ENCODE measurements at regions not wholly inside any gene's neighbourhood (a gene's known extent, or its start where the extent isn't known, plus 50 kb on each side); places are given as distances from the start of the nearest gene placed in this dataset.

GRCh38 chr5:43785198-43785597 lies 182.2 kb downstream of the NNT start:
- H3K27me3 ChIP-seq (ENCODE audit: control insufficient read depth, insufficient read depth, low read length), result no peaks in the 10 kb centered on the region
- H3K4me3 ChIP-seq (ENCODE audit: low read depth, low read length), result no peak overlapping the region
- H3K27ac ChIP-seq (ENCODE audit: low read depth, low read length), result no peak overlapping the region
- H3K4me1 ChIP-seq (ENCODE audit: control insufficient read depth, insufficient read depth, low read length), result no peaks in the 10 kb centered on the region
- H3K9ac ChIP-seq (ENCODE audit: low read length), result no peak overlapping the region
- peaks cover 24% of the 10 kb centered on the region for H3K9me3 ChIP-seq (ENCODE audit: control insufficient read depth, insufficient read depth, low read depth, low read length)
- no peaks in the 10 kb centered on the region for H3K36me3 ChIP-seq (ENCODE audit: control insufficient read depth, insufficient read depth, low read length)

- peaks cover 3% of the 10 kb centered on the region; the same call in 1 of the 2 replicates for H3K9me3 ChIP-seq (ENCODE audit: control insufficient read depth, insufficient read depth, low read depth, low read length)
- H3K4me3 ChIP-seq (ENCODE audit: low read depth, low read length), result no peak overlapping the region
- H3K4me1 ChIP-seq (ENCODE audit: control insufficient read depth, insufficient read depth, low read length), result no peaks in the 10 kb centered on the region
- H3K27me3 ChIP-seq (ENCODE audit: control insufficient read depth, insufficient read depth, low read length), result no peaks in the 10 kb centered on the region
- no peak overlapping the region for H3K9ac ChIP-seq (ENCODE audit: low read length)
- H3K36me3 ChIP-seq (ENCODE audit: control insufficient read depth, insufficient read depth, low read length), result no peaks in the 10 kb centered on the region
- H3K27ac ChIP-seq (ENCODE audit: low read depth, low read length), result no peak overlapping the region
Measured at GRCh38 chr5:43780586-43780985, 177.6 kb downstream of the NNT start.

GRCh38 chr5:43774881-43775399 lies 172.0 kb downstream of the NNT start:
- Histone ChIP-seq H3K36me3 (ENCODE audit: control insufficient read depth, insufficient read depth, low read length) (no peaks in the 10 kb centered on the region), H3K4me1 (ENCODE audit: control insufficient read depth, insufficient read depth, low read length) (peaks cover 20% of the 10 kb centered on the region), H3K4me3 (ENCODE audit: low read depth, low read length) (no peak overlapping the region), H3K27me3 (ENCODE audit: control insufficient read depth, insufficient read depth, low read length) (no peaks in the 10 kb centered on the region), H3K27ac (ENCODE audit: low read depth, low read length) (0 out of 2 replicates have a peak overlapping the region, but pooled peaks have one; percentile 89), H3K9ac (ENCODE audit: low read length) (no peak overlapping the region), H3K9me3 (ENCODE audit: control insufficient read depth, insufficient read depth, low read depth, low read length) (peaks cover 3% of the 10 kb centered on the region; the same call in 1 of the 2 replicates)

GRCh38 chr5:43773478-43773844 lies 170.5 kb downstream of the NNT start:
- Histone ChIP-seq H3K36me3 (ENCODE audit: control insufficient read depth, insufficient read depth, low read length) (no peaks in the 10 kb centered on the region), H3K27me3 (ENCODE audit: control insufficient read depth, insufficient read depth, low read length) (no peaks in the 10 kb centered on the region), H3K27ac (ENCODE audit: low read depth, low read length) (peak overlapping the region; percentile 89; the same call in 1 of the 2 replicates), H3K4me3 (ENCODE audit: low read depth, low read length) (no peak overlapping the region), H3K9ac (ENCODE audit: low read length) (peak overlapping the region; percentile 43), H3K4me1 (ENCODE audit: control insufficient read depth, insufficient read depth, low read length) (peaks cover 20% of the 10 kb centered on the region), H3K9me3 (ENCODE audit: control insufficient read depth, insufficient read depth, low read depth, low read length) (peaks cover 3% of the 10 kb centered on the region; the same call in 1 of the 2 replicates)

GRCh38 chr5:43772764-43773477 lies 169.9 kb downstream of the NNT start:
- no peaks in the 10 kb centered on the region for H3K36me3 ChIP-seq (ENCODE audit: control insufficient read depth, insufficient read depth, low read length)
- H3K9me3 ChIP-seq (ENCODE audit: control insufficient read depth, insufficient read depth, low read depth, low read length), result peaks cover 3% of the 10 kb centered on the region; the same call in 1 of the 2 replicates
- no peak overlapping the region for H3K4me3 ChIP-seq (ENCODE audit: low read depth, low read length)
- H3K4me1 ChIP-seq (ENCODE audit: control insufficient read depth, insufficient read depth, low read length), result peaks cover 20% of the 10 kb centered on the region
- no peaks in the 10 kb centered on the region for H3K27me3 ChIP-seq (ENCODE audit: control insufficient read depth, insufficient read depth, low read length)
- peak overlapping the region; percentile 43 for H3K9ac ChIP-seq (ENCODE audit: low read length)
- peak overlapping the region; percentile 89 for H3K27ac ChIP-seq (ENCODE audit: low read depth, low read length)

GRCh38 chr5:43772458-43772763 lies 169.4 kb downstream of the NNT start:
- Histone ChIP-seq H3K27me3 (ENCODE audit: control insufficient read depth, insufficient read depth, low read length) (no peaks in the 10 kb centered on the region), H3K9me3 (ENCODE audit: control insufficient read depth, insufficient read depth, low read depth, low read length) (peaks cover 3% of the 10 kb centered on the region; the same call in 1 of the 2 replicates), H3K9ac (ENCODE audit: low read length) (peak overlapping the region; percentile 15), H3K27ac (ENCODE audit: low read depth, low read length) (peak overlapping the region; percentile 89), H3K36me3 (ENCODE audit: control insufficient read depth, insufficient read depth, low read length) (no peaks in the 10 kb centered on the region), H3K4me3 (ENCODE audit: low read depth, low read length) (no peak overlapping the region), H3K4me1 (ENCODE audit: control insufficient read depth, insufficient read depth, low read length) (peaks cover 20% of the 10 kb centered on the region)

GRCh38 chr5:43771611-43772031 lies 168.6 kb downstream of the NNT start:
- no peak overlapping the region for H3K4me3 ChIP-seq (ENCODE audit: low read depth, low read length)
- 0 out of 2 replicates have a peak overlapping the region, but pooled peaks have one; percentile 38 for H3K27ac ChIP-seq (ENCODE audit: low read depth, low read length)
- H3K27me3 ChIP-seq (ENCODE audit: control insufficient read depth, insufficient read depth, low read length), result no peaks in the 10 kb centered on the region
- no peaks in the 10 kb centered on the region; the same call in 1 of the 2 replicates for H3K9me3 ChIP-seq (ENCODE audit: control insufficient read depth, insufficient read depth, low read depth, low read length)
- H3K9ac ChIP-seq (ENCODE audit: low read length), result no peak overlapping the region
- H3K36me3 ChIP-seq (ENCODE audit: control insufficient read depth, insufficient read depth, low read length), result no peaks in the 10 kb centered on the region
- H3K4me1 ChIP-seq (ENCODE audit: control insufficient read depth, insufficient read depth, low read length), result peaks cover 20% of the 10 kb centered on the region

GRCh38 chr5:43769571-43770355 lies 166.8 kb downstream of the NNT start:
- Histone ChIP-seq H3K9ac (ENCODE audit: low read length) (no peak overlapping the region), H3K36me3 (ENCODE audit: control insufficient read depth, insufficient read depth, low read length) (no peaks in the 10 kb centered on the region), H3K9me3 (ENCODE audit: control insufficient read depth, insufficient read depth, low read depth, low read length) (no peaks in the 10 kb centered on the region), H3K27ac (ENCODE audit: low read depth, low read length) (no peak overlapping the region), H3K27me3 (ENCODE audit: control insufficient read depth, insufficient read depth, low read length) (no peaks in the 10 kb centered on the region), H3K4me3 (ENCODE audit: low read depth, low read length) (no peak overlapping the region), H3K4me1 (ENCODE audit: control insufficient read depth, insufficient read depth, low read length) (peaks cover 20% of the 10 kb centered on the region)

All from HUES6 (cell line).